ENCODE measurements at regions not wholly inside any gene's neighbourhood (a gene's known extent, or its start where the extent isn't known, plus 50 kb on each side); places are given as distances from the start of the nearest gene placed in this dataset.

- in situ Hi-C loops (cut with MboI; ENCODE audit: low sequenced_read_pairs), result no loop called here
Observed at GRCh38 chr1:5505944-5506343, 486.3 kb downstream of the NPHP4 start.

GRCh38 chr1:5504364-5504740 is 487.9 kb downstream of the NPHP4 start:
- in situ Hi-C loops (cut with MboI; ENCODE audit: low sequenced_read_pairs), result no loop called here

DNA sequence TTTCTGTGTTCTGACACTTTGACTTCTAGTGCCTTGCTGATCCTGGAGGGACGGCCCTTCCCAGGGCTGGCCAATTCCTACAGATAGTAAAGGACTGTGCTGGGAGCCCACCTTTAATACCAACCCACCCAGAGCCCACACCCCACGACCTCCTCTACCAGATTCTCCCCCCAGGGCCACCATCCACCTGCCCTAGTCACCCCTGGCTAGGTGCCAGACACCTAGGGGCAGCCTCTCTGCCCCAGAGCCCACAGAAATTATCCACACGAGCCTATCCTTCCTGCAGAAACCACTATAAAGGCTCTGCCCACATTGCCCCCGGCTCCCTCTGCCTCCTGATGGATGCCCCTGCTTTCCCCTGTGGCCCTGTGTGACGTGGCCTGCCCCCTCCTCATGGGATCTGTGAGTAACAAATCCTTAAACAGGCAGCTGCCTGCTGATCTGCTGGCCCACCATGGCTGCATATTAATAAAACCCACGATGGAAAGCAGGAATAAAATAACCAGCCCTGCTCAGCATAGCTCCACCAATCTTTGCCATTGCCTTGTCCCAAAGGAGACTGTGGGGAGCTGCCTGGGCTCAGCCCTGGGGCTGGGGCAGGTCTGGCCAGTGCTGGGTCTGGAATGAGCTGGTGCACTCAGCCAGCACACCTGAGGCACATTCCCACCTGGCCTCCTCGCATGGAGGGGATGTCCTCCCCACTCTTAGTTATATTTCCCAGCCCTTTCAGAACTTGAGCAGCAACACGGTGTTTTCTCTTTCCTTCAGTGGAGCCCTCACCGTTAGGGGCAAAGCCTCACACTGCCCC is 488.5 kb downstream of the NPHP4 start:
- in situ Hi-C loops (cut with MboI; ENCODE audit: low sequenced_read_pairs), result no loop called here

DNA sequence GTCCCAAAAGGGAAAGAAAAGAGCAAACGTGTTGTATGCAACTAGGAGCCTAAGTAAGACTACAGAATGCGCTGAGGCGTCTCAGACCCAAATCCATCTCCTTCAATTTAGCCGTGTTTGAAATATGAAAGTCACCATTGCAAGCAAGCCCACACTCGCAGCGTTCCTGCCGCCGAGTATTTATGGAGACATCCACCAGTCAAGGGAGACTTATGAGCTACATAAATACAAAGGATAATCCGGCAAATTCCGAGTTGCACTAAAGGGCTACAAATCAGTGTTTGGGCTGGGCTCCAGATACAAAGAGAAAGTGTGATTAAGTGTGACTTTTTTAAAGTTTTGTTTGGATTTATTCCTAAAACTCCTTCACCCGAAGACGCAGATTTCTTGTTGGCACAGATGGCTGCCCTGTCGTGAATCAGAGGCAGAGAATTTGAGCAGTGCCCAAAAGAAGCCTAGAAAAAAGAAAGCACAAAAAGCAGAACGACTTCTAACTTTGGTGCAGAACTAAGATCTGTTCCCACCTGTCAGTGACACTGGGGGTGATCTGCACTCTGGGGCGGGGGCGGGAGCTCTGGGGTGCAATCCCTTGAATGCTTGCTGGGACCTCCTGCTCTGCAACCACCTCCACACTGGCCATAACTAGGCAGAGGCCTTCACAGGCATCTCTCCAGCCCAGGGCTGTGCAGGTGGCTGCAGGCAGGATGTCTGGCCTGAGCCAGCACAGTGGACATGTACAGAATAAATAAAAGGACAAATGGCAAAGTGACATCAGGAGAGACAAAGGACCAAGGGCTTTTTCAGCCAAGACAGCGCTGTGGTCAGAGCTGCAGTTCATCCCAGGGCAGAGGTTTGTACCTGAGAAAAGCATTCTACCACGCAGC is 489.7 kb downstream of the NPHP4 start:
- in situ Hi-C loops (cut with MboI; ENCODE audit: low sequenced_read_pairs), result no loop called here

DNA sequence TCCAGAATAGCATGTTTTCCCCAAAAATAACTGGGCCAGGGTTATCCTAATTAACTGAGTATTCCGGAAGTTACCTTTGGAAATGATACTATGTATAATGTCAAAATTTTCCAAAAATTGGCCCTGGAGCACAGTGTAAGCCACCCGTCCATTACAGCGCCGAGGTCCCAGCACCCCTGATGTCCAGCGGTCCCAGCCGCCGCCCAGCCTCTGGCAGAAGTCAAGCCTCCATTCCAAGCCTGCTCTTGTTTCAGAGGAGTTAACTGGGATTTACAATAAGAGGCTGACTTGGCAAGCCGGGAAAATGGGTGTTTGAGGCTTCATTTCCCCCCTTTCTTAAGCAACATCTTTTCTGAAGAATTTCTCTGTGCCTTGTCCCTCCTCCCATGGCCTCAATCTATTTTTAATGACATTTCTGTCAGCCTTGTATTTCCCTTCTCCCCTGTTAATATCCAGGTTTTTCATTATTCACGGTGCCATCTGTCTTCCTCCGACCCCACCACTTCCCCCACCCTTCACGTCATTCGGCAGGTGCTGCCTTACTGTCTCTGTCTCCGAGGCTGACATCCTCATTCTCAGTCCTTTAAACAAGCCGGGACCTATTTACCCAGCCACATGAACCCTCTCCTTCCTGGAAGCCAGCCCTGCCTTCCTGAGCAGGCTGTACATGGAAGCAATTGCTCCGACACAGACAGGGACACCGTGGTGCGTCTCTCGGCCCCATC is 490.9 kb downstream of the NPHP4 start:
- in situ Hi-C loops (cut with MboI; ENCODE audit: low sequenced_read_pairs), result no loop called here

GRCh38 chr1:5500541-5500940 is 491.7 kb downstream of the NPHP4 start:
- in situ Hi-C loops (cut with MboI; ENCODE audit: low sequenced_read_pairs), result no loop called here

DNA sequence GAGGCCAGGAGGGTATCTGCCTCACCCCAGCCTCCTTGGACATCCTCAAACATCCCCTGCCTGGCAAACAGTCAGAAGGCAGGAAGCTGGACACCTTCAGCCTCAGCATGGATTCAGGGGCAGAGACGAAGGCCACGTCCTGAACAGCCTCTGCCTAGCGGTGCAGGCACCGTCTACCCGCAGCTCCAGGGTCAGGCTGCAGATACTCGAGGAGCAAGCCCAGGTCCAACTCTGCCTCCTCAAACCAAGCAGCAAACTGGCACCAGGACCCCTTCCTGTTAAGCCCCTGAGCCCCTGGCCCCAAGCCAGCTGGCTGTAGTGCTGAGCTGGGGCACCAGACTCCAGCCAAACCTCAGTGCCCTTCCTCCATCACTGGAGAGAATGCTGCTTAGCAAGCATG is 494.7 kb downstream of the NPHP4 start:
- in situ Hi-C loops (cut with MboI; ENCODE audit: low sequenced_read_pairs), result no loop called here

- in situ Hi-C loops (cut with MboI; ENCODE audit: low sequenced_read_pairs), result no loop called here
Observed at GRCh38 chr1:5495596-5496410, 496.4 kb downstream of the NPHP4 start.

DNA sequence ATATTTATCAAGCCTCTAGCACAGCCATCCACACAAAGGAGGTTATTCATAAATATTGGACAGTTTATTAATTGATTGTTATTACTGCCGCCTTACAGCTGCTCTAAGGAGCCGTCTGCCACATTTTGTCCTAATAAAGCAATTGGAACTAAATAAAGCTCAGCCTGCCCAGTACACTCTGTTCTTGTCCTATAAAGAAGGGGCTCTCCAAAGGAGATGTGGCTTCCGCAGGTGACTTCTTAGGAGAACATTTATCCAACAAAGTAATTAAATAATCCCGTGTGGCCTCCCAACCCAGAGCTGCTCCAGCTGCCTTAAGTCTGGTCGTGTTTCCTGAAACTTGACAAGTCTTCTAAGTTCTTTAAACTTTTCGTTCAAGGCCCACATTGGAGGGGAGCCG is 497.7 kb downstream of the NPHP4 start:
- in situ Hi-C loops (cut with MboI; ENCODE audit: low sequenced_read_pairs), result no loop called here

DNA sequence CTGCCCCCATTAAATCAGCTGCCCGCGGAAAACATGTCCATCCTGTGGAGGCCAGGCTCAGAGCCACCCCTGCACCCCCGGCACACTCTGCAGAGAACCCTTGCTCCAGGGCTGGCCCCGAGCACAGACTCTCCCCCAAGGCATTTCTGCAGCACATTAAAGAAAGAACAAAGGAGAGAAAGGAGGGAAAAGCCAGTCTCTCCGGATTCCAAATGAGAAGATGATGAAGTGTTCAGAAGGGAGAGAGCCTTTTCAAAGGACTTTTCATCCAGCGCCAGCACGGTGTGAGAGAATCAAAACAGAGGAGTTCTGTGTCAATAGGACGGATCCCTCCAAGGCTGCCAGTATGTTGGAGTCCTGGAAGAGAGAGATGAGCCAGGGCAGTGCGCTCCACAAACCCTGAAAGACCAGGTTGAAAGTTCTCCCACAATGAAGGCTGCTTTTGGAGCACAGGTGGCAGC is 498.3 kb downstream of the NPHP4 start:
- in situ Hi-C loops (cut with MboI; ENCODE audit: low sequenced_read_pairs), result no loop called here

DNA sequence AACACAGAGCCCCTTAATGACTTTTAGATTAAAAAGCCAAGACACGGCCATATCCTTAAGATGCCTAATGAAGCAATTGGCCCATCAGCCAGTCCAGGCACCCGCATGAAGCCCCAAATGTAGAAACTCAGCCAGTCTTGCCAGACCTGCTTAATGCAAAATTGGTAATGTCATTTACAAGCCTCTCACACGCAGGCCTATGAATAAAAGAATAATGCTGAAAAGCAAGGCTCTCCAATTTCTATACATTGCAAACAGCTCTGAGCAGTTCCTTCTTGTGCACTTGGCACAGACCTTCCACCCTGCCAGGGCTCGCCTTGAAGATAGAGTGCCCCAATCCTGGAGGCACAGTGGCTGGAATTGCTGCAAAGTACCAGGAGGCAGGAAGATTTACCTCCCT is 498.9 kb downstream of the NPHP4 start:
- in situ Hi-C loops (cut with MboI; ENCODE audit: low sequenced_read_pairs), result no loop called here

GRCh38 chr1:5492846-5493245 is 499.4 kb downstream of the NPHP4 start:
- in situ Hi-C loops (cut with MboI; ENCODE audit: low sequenced_read_pairs), result no loop called here

DNA sequence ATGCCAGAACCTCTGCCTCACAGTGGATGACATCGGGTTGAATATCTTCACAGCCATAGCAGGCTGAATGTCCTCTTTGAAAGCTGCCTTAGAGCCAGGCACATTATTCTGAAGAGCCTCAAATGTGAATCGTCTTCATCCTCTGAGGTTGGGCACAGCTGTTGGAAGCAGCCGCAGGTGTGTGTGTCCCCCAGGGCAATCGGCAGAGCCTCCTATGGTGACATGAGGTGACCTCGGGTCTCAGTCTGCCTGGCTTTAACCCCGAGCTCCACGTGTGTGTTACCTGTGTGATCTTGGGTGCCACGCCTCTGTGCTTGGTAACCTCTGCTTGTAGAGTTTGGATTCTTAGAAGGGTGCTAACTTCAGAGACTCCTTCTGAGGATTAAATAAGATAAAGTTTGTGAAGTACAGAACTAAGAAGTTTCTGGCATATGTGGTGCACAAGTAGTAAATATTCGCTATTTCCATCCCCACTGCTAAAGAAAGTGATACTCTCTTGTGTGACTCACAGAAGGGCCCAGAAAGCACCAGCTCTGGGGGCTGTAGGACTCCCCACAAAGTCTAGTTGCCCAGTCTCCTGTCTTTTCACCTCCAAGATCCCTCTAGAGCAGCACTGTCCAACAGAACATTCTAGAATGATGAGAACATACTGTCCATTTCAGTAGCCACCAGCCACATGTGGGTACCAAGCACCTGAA is 500.9 kb downstream of the NPHP4 start:
- in situ Hi-C loops (cut with MboI; ENCODE audit: low sequenced_read_pairs), result no loop called here

- in situ Hi-C loops (cut with MboI; ENCODE audit: low sequenced_read_pairs), result no loop called here
Observed at GRCh38 chr1:5490635-5491034, 501.6 kb downstream of the NPHP4 start.

GRCh38 chr1:5488448-5488847 is 503.8 kb downstream of the NPHP4 start:
- in situ Hi-C loops (cut with MboI; ENCODE audit: low sequenced_read_pairs), result no loop called here

DNA sequence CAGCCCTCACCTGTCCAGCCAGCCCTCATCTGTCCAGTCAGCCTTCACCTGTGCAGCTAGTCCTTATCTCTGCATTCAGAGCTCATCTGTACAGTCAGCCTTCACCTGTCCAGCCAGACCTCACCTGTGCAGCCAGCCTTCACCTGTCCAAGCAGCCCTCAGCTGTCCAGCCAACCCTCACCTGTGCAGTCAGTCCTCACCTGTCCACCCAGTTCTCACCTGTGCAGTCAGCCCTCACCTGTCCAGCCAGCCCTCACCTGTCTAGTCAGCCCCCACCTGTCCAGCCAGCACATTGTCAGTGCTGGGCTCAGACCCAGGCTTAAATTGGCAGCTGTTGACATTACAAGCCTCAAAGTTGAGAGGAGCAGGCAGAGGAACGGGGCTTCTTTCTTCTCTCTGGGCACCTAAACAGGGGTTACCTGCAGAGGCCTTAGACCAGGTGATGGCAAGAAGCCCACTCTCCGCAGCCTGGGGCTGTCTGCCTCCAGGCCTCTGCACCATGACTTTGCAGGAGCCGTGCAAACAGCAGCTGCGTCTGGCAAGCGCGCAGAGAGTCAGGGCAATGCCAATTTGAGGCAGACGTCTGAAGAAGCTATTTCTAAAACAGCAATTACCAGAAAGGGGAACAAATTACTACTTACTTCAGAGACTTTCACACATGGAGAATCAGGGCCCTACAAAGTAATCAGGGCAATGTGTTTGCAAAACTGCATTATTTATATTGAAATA is 506.1 kb downstream of the NPHP4 start:
- in situ Hi-C loops (cut with MboI; ENCODE audit: low sequenced_read_pairs), result no loop called here

- in situ Hi-C loops (cut with MboI; ENCODE audit: low sequenced_read_pairs), result no loop called here
Observed at GRCh38 chr1:5485436-5485835, 506.8 kb downstream of the NPHP4 start.

DNA sequence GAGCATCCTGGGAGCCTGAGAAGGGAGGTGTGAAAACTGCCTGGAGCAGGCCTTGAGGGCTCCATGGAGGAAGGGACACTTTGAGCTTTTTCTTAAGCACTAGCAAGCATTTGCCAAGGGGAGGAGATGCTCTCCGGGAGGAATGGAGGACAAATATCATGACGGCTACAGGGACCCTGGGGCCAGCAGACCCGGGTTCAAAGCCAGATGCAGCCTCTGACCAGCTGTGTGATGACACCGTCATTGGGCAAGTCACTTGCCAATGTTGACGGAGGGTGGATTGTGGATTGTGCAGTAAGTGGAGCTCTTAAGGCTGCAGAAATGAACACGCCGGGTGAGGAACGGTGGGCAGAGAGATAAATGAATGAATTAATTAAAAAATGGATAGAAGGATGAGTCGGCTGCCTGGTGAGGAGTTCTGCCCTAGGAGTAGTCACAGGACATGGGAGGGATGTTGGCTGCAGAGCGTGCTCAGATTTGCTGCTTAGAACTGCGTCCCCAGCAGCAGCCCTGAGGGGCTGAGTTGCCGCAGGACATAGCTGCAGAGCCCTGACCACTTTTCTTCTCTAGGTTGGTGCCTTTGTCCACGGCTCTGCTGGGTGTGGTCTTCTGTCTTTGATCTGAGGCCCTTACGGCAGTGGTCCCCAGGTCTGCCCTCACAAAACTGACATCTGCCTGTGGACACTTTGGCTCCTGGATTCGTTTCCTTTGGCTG is 507.6 kb downstream of the NPHP4 start:
- in situ Hi-C loops (cut with MboI; ENCODE audit: low sequenced_read_pairs), result no loop called here

DNA sequence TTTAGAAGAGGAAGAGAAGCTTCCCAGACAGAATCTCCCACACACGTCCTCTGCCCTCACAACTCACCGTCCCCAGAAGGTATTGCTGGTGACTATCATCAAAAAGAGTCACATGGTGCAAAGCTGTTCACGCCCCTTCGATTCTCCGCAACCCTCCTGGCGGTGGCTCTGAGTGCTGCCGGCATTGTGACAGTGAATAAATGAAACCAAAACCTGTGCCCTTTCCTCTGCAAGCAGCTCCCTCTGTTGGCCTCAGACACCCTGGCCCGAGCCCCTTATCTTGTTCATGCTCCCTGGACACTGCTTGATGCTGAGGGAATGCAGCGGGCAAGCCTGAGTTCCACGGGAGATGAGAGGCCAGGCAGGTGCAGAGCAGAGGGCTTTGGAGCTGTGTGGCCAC is 510.3 kb downstream of the NPHP4 start:
- in situ Hi-C loops (cut with MboI; ENCODE audit: low sequenced_read_pairs), result no loop called here
